Loucy (cell line): ENCODE measurements at regions not wholly inside any gene's neighbourhood (a gene's known extent, or its start where the extent isn't known, plus 50 kb on each side); places are given as distances from the start of the nearest gene placed in this dataset.

Experiments used
- H2AFZ ChIP-seq: fragments of 200-600 bp; sonication (generic); 2 replicates; pipeline ENCODE4 v1.6.0; 2016; ENCODE audit warnings: antibody characterized with exemption, mild to moderate bottlenecking, low read length, moderate library complexity
- H3F3A ChIP-seq: fragments of 200-600 bp; 2 replicates; pipeline ENCODE4 v1.6.0; 2016; ENCODE audit warnings: antibody characterized with exemption, low read depth, mild to moderate bottlenecking
- H3K27me3 ChIP-seq: fragments of 200-600 bp; sonication (generic); 2 replicates; pipeline ENCODE4 v1.6.1; 2014; ENCODE audit warnings: low read length, mild to moderate bottlenecking; ENCODE audit not compliant: insufficient read depth, poor library complexity, severe bottlenecking
- H3K36me3 ChIP-seq: fragments of 200-600 bp; sonication (generic); 2 replicates; pipeline ENCODE4 v1.6.1; 2016; ENCODE audit warnings: low read length; ENCODE audit not compliant: insufficient read depth
- H3K4me1 ChIP-seq: fragments of 200-600 bp; sonication (generic); 2 replicates; pipeline ENCODE4 v1.5.1; 2014; ENCODE audit warnings: low read length, mild to moderate bottlenecking; ENCODE audit not compliant: insufficient read depth, poor library complexity, severe bottlenecking
- H3K4me2 ChIP-seq: fragments of 200-600 bp; sonication (generic); 2 replicates; pipeline ENCODE4 v1.6.0; 2014; ENCODE audit warnings: antibody characterized with exemption, low read length, low read depth, mild to moderate bottlenecking; ENCODE audit not compliant: poor library complexity, severe bottlenecking
- H3K4me3 ChIP-seq: fragments of 200-600 bp; sonication (generic); 2 replicates; pipeline ENCODE4 v1.5.1; 2014; ENCODE audit warnings: low read length, mild to moderate bottlenecking, mixed read lengths; ENCODE audit not compliant: poor library complexity, severe bottlenecking
- H3K79me2 ChIP-seq: fragments of 200-600 bp; sonication (generic); 2 replicates; pipeline ENCODE4 v1.6.1; 2014; ENCODE audit warnings: low read length; ENCODE audit not compliant: insufficient read depth
- H3K9ac ChIP-seq: fragments of 200-600 bp; sonication (generic); 2 replicates; pipeline ENCODE4 v1.6.0; 2014; ENCODE audit warnings: mild to moderate bottlenecking, low read depth, low read length, moderate library complexity; ENCODE audit not compliant: poor library complexity, severe bottlenecking
- H3K9me2 ChIP-seq: fragments of 200-600 bp; sonication (generic); replicated peaks from 2 replicates; pipeline ENCODE4 v1.6.1; 2016; ENCODE audit warnings: low read depth, low read length, mixed read lengths
- H3K9me3 ChIP-seq: fragments of 200-600 bp; sonication (generic); 2 replicates; pipeline ENCODE4 v1.6.1; 2014; ENCODE audit warnings: mild to moderate bottlenecking, antibody characterized with exemption, low read length, low read depth; ENCODE audit not compliant: insufficient read depth
- H4K20me1 ChIP-seq: fragments of 200-600 bp; sonication (generic); 2 replicates; pipeline ENCODE4 v1.6.0; 2014; ENCODE audit warnings: antibody characterized with exemption, low read length, mild to moderate bottlenecking; ENCODE audit not compliant: insufficient read depth, poor library complexity, severe bottlenecking
- CTCF ChIP-seq: fragments of 200-600 bp; sonication (generic); conservative IDR thresholded peaks from 2 replicates; pipeline ENCODE4 v1.5.1; 2014; ENCODE audit warnings: mild to moderate bottlenecking, antibody characterized with exemption, low read length
- EZH2phosphoT487 ChIP-seq: fragments of 200-600 bp; IDR thresholded peaks from 2 replicates; pipeline ENCODE4 v1.6.1; 2018; ENCODE audit warnings: antibody characterized with exemption, mild to moderate bottlenecking, moderate library complexity, borderline replicate concordance

DNA sequence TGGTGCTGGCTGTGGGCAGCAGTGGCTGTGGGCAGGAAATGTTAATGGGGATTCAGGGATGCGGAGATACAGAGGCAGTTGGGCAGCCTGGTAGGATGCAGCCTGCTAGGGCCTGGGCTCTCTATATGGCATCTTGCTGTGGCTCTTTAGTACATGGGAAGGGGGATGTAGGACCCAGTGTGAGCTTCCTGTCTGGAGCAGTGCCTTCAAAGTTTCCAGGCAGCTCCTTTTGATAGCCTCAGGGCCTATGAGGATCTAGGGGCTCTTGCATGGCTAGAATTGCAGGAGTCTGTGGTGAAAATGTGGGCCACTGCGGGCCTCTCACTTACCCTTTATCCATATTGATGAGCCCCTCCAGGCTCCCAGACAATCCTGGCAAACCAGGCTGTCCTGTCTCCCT, 213.2 kb upstream of the SNX19 start:
- Histone ChIP-seq H3K9ac (no peak overlapping the region), H3K4me3 (no peak overlapping the region)

DNA sequence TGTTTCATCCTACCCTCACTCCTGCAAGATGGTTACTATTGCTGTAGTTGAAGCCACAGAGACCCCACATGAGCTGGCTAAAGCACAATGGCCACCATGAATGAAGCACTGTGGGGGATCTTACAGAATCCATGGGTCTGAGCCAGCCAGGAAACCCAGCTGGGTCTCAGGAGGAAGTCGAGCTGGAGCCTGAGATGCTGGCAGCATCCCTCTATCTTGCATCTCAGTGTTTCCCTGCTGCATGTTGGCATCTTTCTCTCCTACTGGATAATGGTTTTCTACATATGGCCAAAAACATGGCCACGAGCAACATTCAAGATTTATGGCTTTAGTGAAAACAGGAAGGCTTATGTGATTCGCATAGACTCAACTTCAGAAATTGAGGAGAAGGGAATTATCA, 219.3 kb upstream of the SNX19 start:
- TF ChIP-seq CTCF = no peak
- TF ChIP-seq EZH2phosphoT487 = no peak
- Histone ChIP-seq H3K9me3 (no peaks in the 10 kb centered on the region), H3K9me2 (no peaks in the 10 kb centered on the region), H3K4me1 (no peaks in the 10 kb centered on the region), H3K36me3 (no peaks in the 10 kb centered on the region), H3K4me2 (no peak overlapping the region), H3F3A (no peaks in the 10 kb centered on the region), H2AFZ (no peak overlapping the region), H3K27me3 (no peaks in the 10 kb centered on the region), H3K9ac (no peak overlapping the region), H3K79me2 (no peaks in the 10 kb centered on the region), H4K20me1 (no peaks in the 10 kb centered on the region), H3K4me3 (no peak overlapping the region)

More for the DNA sequence above, 213.2 kb upstream of the SNX19 start:
- Histone ChIP-seq H4K20me1 (no peaks in the 10 kb centered on the region), H3K79me2 (no peaks in the 10 kb centered on the region), H3K9me2 (no peaks in the 10 kb centered on the region), H3K27me3 (no peaks in the 10 kb centered on the region), H3K4me2 (no peak overlapping the region), H3F3A (no peaks in the 10 kb centered on the region), H3K4me1 (no peaks in the 10 kb centered on the region), H3K36me3 (no peaks in the 10 kb centered on the region), H3K9me3 (peaks cover 5% of the 10 kb centered on the region; the same call in 1 of the 2 replicates), H2AFZ (no peak overlapping the region)
- TF ChIP-seq CTCF (no peak), EZH2phosphoT487 (no peak)

DNA sequence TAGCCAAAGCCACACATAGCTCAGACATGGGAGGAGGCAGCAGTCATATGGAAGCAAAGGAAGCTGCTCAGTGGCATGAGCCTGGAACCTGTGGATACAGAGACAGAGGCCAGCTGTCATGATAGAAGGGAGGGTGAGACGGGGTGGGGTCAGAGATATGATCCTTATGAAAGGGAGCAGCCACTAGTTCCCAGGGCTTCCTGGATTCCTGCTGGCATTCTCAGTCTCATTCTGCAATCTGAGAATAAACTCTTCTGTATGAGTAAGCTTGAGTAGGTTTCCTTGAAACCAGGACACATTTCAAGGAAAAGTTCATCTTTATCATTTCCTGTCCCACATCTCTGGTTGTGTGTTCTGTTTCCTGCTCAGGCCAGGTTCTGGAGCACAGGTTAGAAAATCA, 220.2 kb upstream of the SNX19 start:
- Histone ChIP-seq H3K79me2 (no peaks in the 10 kb centered on the region), H3K27me3 (no peaks in the 10 kb centered on the region), H3K9me3 (no peaks in the 10 kb centered on the region), H3K36me3 (no peaks in the 10 kb centered on the region), H3K9me2 (no peaks in the 10 kb centered on the region), H3K4me2 (no peak overlapping the region), H3K4me3 (no peak overlapping the region), H3K9ac (no peak overlapping the region), H3K4me1 (no peaks in the 10 kb centered on the region), H4K20me1 (no peaks in the 10 kb centered on the region), H3F3A (no peaks in the 10 kb centered on the region), H2AFZ (no peak overlapping the region)
- TF ChIP-seq EZH2phosphoT487 (no peak), CTCF (no peak)
